ENCODE measurements at regions not wholly inside any gene's neighbourhood (a gene's known extent, or its start where the extent isn't known, plus 50 kb on each side); places are given as distances from the start of the nearest gene placed in this dataset.
"Not testable (repeated sequence)": the region's sequence is repeated elsewhere in the genome, so short reads cannot be mapped to it uniquely, and the experiment has no call there.

DNA sequence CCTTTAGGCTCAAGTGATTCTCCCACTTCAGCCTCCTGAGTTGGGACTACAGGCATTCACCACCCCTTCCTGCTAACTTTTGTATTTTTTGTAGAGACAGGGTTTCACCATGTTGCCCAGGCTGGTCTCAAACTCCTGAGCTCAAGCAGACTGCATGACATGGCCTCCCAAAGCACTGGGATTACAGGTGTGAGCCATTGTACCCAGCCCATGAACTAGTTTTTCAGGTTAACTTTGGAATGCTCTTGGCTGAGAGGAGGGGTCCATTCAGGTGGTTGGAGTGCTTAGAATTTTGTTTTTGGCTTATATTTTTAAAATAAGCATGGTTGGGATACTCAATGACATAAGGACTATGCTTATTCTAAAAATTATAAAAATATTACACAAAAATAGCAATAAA lies 355.7 kb upstream of the MAGEB16 start:
- no peak for DNase-seq
- no peak for ATAC-seq (ENCODE audit: low FRiP score)
- Histone ChIP-seq H3K36me3 (ENCODE audit: control insufficient read depth in 1 of 2, insufficient read depth in 2 of 2, low read length in 1 of 2) (no peaks in the 10 kb centered on the region), H3K27me3 (ENCODE audit: control insufficient read depth in 1 of 2, insufficient read depth in 2 of 2, low read length in 1 of 2) (no peaks in the 10 kb centered on the region), H3K27ac (ENCODE audit: low read depth in 1 of 2, low read length in 2 of 2) (peak overlapping the region in 1 of 2 donors; percentile 10), H3K4me3 (ENCODE audit: low read length in 2 of 2) (no peak overlapping the region), H3K9me3 (ENCODE audit: control insufficient read depth, low read length) (no peaks in the 10 kb centered on the region), H3K4me1 (ENCODE audit: control insufficient read depth in 1 of 2, insufficient read depth in 2 of 2, low read length in 2 of 2) (no peaks in the 10 kb centered on the region)
- intact Hi-C loops (cut with DNase I): no loop called here

DNA sequence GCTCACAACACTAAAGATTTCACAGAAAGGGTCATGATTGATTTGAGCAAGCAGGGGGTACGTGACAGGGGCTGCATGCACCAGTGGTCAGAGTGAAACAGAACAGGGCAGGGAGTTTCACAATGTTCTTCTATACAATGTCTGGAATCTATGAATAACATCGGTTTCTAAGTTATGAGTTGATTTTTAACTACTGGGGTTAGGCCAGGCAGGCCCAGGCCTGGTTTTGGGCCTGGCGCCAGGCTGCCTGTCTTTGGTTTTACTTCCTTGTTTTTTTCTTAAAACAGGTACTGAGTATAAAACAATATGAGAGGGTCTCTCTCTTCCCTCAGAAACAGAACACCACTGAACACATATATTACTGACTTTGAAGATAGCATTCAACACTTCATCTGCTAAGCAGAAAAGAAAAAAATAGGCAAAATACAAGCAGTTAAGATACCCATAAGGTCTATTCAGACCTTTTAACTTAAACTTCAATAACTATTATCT lies 355.0 kb upstream of the MAGEB16 start:
- H3K9me3 ChIP-seq (ENCODE audit: control insufficient read depth, low read length); H3K27ac ChIP-seq (ENCODE audit: low read depth in 1 of 2, low read length in 2 of 2); H3K27me3 ChIP-seq (ENCODE audit: control insufficient read depth in 1 of 2, insufficient read depth in 2 of 2, low read length in 1 of 2); ATAC-seq (ENCODE audit: low FRiP score); H3K36me3 ChIP-seq (ENCODE audit: control insufficient read depth in 1 of 2, insufficient read depth in 2 of 2, low read length in 1 of 2); H3K4me3 ChIP-seq (ENCODE audit: low read length in 2 of 2); intact Hi-C loops (cut with DNase I); H3K4me1 ChIP-seq (ENCODE audit: control insufficient read depth in 1 of 2, insufficient read depth in 2 of 2, low read length in 2 of 2): not testable (repeated sequence)
- 22 to 53% methylated on average over 3 of the region's 3 CpGs for WGBS, 2 donors
- DNase-seq: peak; percentile 40 to 73

DNA sequence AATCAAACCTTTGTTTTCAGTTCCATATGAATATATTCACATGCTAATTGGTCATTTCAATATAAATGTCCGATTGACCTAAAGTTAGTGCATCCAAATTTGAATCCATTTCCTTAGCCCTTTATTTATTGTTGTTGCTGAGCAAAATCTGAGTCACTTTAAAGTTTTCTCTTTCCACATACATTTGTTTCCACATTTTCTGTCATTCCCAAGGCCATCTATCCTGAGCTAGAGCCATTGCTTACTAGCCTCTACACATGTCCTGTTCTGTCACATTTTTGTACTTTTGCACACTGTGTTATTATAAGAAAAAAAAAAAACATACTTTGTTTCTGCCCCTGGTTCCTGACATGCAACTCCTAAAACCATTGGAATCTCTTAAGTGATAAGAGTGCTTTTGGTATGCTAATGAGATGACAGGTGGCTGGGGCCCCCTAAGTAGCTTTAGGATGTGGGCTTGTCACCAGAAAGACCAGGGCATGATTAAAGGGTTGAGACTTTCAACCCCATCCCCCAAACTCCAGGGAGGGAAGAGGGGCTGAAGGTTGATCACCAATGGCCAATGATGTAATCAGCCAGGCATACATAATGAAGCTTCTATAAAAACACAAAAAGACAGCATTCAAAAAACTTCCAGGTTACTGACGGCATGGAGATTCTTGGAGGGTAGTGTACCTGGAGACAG lies 353.3 kb upstream of the MAGEB16 start:
- Histone ChIP-seq H3K27ac (ENCODE audit: low read depth in 1 of 2, low read length in 2 of 2) (no peak overlapping the region), H3K4me3 (ENCODE audit: low read length in 2 of 2) (no peak overlapping the region), H3K9me3 (ENCODE audit: control insufficient read depth, low read length) (no peaks in the 10 kb centered on the region), H3K36me3 (ENCODE audit: control insufficient read depth in 1 of 2, insufficient read depth in 2 of 2, low read length in 1 of 2) (no peaks in the 10 kb centered on the region), H3K27me3 (ENCODE audit: control insufficient read depth in 1 of 2, insufficient read depth in 2 of 2, low read length in 1 of 2) (no peaks in the 10 kb centered on the region), H3K4me1 (ENCODE audit: control insufficient read depth in 1 of 2, insufficient read depth in 2 of 2, low read length in 2 of 2) (no peaks in the 10 kb centered on the region)
- intact Hi-C loops (cut with DNase I): no loop called here
- 79 to 93% methylated on average over 2 of the region's 2 CpGs for WGBS, 2 donors
- ATAC-seq (ENCODE audit: low FRiP score) (no peak), DNase-seq (no peak)

DNA sequence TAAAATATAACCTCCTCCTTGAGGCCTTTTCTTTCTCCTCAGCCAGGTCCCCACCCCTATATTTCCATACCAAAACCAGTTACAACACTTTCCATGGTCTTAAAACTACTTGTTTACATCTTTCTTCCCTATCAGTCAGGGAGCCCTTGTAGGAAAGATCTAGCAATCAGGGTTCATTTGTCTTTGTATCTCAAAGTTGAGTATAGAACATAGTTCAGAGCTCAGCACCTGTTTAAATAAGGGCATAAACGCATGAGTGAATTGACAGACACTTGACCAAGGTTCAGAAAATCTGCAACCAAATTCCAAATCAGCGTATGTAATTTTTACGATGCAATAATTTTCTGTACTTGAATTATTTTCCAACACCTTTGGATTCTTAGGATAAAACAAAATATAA lies 352.2 kb upstream of the MAGEB16 start:
- Histone ChIP-seq H3K27ac (ENCODE audit: low read depth in 1 of 2, low read length in 2 of 2) (no peak overlapping the region), H3K4me1 (ENCODE audit: control insufficient read depth in 1 of 2, insufficient read depth in 2 of 2, low read length in 2 of 2) (no peaks in the 10 kb centered on the region), H3K36me3 (ENCODE audit: control insufficient read depth in 1 of 2, insufficient read depth in 2 of 2, low read length in 1 of 2) (no peaks in the 10 kb centered on the region), H3K27me3 (ENCODE audit: control insufficient read depth in 1 of 2, insufficient read depth in 2 of 2, low read length in 1 of 2) (no peaks in the 10 kb centered on the region), H3K4me3 (ENCODE audit: low read length in 2 of 2) (no peak overlapping the region), H3K9me3 (ENCODE audit: control insufficient read depth, low read length) (no peaks in the 10 kb centered on the region)
- ATAC-seq (ENCODE audit: low FRiP score): no peak
- intact Hi-C loops (cut with DNase I): no loop called here
- DNase-seq: no peak
- WGBS, 2 donors: 78 to 82% methylated on average over 3 of the region's 3 CpGs

DNA sequence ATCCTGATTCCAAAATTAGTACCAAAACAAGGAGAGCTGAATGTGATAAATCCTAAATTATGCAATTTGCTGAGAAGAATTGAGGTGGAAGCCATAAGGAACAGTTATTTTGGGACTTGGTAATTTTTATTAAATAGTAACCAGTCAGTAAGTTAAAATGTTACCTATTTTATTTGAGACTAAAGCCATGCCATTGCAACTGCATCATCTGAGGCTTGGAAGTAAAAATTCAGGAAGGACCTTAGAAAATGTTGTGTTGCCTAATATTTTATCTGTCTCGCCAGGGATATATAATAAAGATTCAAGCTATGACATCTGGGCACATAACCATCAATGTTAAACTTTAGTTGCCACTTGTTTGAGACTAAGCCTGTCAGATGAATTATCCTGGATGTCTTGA lies 341.3 kb upstream of the MAGEB16 start:
- H3K27me3 ChIP-seq (ENCODE audit: control insufficient read depth in 1 of 2, insufficient read depth in 2 of 2, low read length in 1 of 2): no peaks in the 10 kb centered on the region
- ATAC-seq (ENCODE audit: low FRiP score) (no peak), DNase-seq (no peak)
- no peaks in the 10 kb centered on the region for H3K4me1 ChIP-seq (ENCODE audit: control insufficient read depth in 1 of 2, insufficient read depth in 2 of 2, low read length in 2 of 2)
- no peak overlapping the region for H3K4me3 ChIP-seq (ENCODE audit: low read length in 2 of 2)
- H3K9me3 ChIP-seq (ENCODE audit: control insufficient read depth, low read length): peaks cover 2% of the 10 kb centered on the region
- H3K27ac ChIP-seq (ENCODE audit: low read depth in 1 of 2, low read length in 2 of 2): no peak overlapping the region
- H3K36me3 ChIP-seq (ENCODE audit: control insufficient read depth in 1 of 2, insufficient read depth in 2 of 2, low read length in 1 of 2): no peaks in the 10 kb centered on the region
- intact Hi-C loops (cut with DNase I): loop anchor here in 1 of 2 donors (10.0 kb wide), 1 partner anchor 822 kb away; no protein-coding TSS in a partner anchor
- WGBS, 2 donors: 78 to 88% methylated on average over 1 of the region's 1 CpG

DNA sequence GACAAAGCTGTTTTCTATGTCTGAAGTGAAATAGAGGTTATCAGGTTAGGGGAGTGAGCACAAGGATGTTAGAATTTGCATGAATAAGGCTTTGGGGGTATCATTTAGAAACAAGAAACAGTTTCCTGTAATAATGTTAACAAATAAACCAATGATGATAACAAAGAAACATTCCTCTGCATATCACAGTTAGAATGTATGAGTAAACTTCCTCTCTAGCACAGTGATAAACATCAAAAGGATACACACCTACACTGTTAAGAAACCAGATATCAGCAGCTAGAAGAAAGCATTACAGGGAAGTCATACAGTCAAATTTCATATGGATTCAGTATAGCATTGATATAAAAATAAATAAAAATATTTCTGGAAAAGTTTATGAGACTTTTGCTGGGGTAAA lies 340.0 kb upstream of the MAGEB16 start:
- no peaks in the 10 kb centered on the region for H3K36me3 ChIP-seq (ENCODE audit: control insufficient read depth in 1 of 2, insufficient read depth in 2 of 2, low read length in 1 of 2)
- H3K4me3 ChIP-seq (ENCODE audit: low read length in 2 of 2): no peak overlapping the region
- DNase-seq (no peak), ATAC-seq (ENCODE audit: low FRiP score) (no peak)
- H3K9me3 ChIP-seq (ENCODE audit: control insufficient read depth, low read length): peaks cover 2% of the 10 kb centered on the region
- no peaks in the 10 kb centered on the region for H3K27me3 ChIP-seq (ENCODE audit: control insufficient read depth in 1 of 2, insufficient read depth in 2 of 2, low read length in 1 of 2)
- no peak overlapping the region for H3K27ac ChIP-seq (ENCODE audit: low read depth in 1 of 2, low read length in 2 of 2)
- intact Hi-C loops (cut with DNase I): loop anchor here in 1 of 2 donors (10.0 kb wide), 1 partner anchor 823 kb away; no protein-coding TSS in a partner anchor
- no peaks in the 10 kb centered on the region for H3K4me1 ChIP-seq (ENCODE audit: control insufficient read depth in 1 of 2, insufficient read depth in 2 of 2, low read length in 2 of 2)

DNA sequence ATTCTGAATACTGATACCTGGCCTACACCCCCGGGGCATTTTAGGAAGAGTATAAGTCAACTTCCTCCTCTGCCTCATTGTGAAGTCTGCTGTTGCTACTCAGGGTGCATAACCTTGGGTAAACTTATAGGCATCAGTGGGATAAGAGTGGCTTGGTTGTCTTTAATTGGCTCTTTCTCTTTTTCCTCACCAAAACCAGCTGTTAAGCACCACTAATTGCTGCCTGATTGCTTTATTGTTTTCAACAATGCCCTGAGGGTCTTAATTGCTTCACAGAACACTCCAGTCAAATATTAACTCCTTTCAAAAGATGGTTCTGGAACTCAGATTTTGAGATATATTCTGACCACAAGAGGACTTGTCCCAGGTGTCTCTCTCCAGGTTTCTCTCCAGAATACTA lies 337.0 kb upstream of the MAGEB16 start:
- no peaks in the 10 kb centered on the region for H3K4me1 ChIP-seq (ENCODE audit: control insufficient read depth in 1 of 2, insufficient read depth in 2 of 2, low read length in 2 of 2)
- H3K4me3 ChIP-seq (ENCODE audit: low read length in 2 of 2): no peak overlapping the region
- ATAC-seq (ENCODE audit: low FRiP score) (no peak), DNase-seq (no peak)
- H3K9me3 ChIP-seq (ENCODE audit: control insufficient read depth, low read length): peaks cover 2% of the 10 kb centered on the region
- 52 to 85% methylated on average over 1 of the region's 1 CpG for WGBS, 2 donors
- no peaks in the 10 kb centered on the region for H3K36me3 ChIP-seq (ENCODE audit: control insufficient read depth in 1 of 2, insufficient read depth in 2 of 2, low read length in 1 of 2)
- H3K27me3 ChIP-seq (ENCODE audit: control insufficient read depth in 1 of 2, insufficient read depth in 2 of 2, low read length in 1 of 2): no peaks in the 10 kb centered on the region
- H3K27ac ChIP-seq (ENCODE audit: low read depth in 1 of 2, low read length in 2 of 2): no peak overlapping the region
- intact Hi-C loops (cut with DNase I): no loop called here

DNA sequence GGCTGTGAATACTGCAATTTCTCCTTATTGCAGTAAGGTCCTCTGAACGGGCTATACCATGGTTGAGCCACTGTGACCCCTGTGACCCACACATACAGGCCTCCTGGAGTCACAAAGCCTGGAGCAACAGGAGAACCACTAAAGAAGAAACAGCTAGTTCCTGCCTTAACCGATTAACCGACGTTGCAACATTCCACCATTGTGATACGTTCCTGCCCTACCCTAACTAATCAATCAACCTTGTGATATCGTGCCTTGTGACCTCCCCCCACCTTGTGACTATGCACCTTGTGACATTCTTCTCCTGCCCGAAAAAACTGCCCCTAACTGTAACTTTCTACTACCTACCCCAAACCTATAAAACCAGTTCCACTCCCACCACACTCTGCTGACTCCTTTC lies 301.5 kb upstream of the MAGEB16 start:
- H3K27ac ChIP-seq (ENCODE audit: low read depth in 1 of 2, low read length in 2 of 2): not testable (repeated sequence)
- 71 to 92% methylated on average over 7 of the region's 7 CpGs for WGBS, 2 donors

DNA sequence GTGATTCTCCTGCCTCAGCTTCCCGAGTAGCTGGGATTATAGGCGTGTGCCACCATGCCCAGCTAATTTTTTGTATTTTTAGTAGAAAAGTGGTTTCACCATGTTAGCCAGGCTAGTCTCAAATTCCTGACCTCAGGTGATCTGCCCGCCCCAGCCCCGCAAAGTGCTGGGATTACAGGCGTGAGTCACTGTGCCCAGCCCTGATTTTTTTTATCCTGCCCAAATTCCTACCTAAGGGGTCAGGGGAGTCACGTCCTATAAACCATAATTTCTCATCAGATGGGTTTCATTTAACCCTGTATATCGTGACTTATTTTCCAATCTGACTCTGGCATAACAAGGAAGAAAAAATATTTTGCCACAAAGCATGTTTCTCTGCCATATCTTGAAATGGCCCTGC lies 300.7 kb upstream of the MAGEB16 start:
- ATAC-seq (ENCODE audit: low FRiP score); H3K9me3 ChIP-seq (ENCODE audit: control insufficient read depth, low read length); H3K4me3 ChIP-seq (ENCODE audit: low read length in 2 of 2); DNase-seq; H3K27me3 ChIP-seq (ENCODE audit: control insufficient read depth in 1 of 2, insufficient read depth in 2 of 2, low read length in 1 of 2); intact Hi-C loops (cut with DNase I); H3K4me1 ChIP-seq (ENCODE audit: control insufficient read depth in 1 of 2, insufficient read depth in 2 of 2, low read length in 2 of 2); H3K27ac ChIP-seq (ENCODE audit: low read depth in 1 of 2, low read length in 2 of 2); H3K36me3 ChIP-seq (ENCODE audit: control insufficient read depth in 1 of 2, insufficient read depth in 2 of 2, low read length in 1 of 2): not testable (repeated sequence)
- WGBS, 2 donors: 79 to 94% methylated on average over 7 of the region's 7 CpGs

More for the DNA sequence above, 301.5 kb upstream of the MAGEB16 start:
- DNase-seq; H3K9me3 ChIP-seq (ENCODE audit: control insufficient read depth, low read length); H3K36me3 ChIP-seq (ENCODE audit: control insufficient read depth in 1 of 2, insufficient read depth in 2 of 2, low read length in 1 of 2); intact Hi-C loops (cut with DNase I); H3K4me3 ChIP-seq (ENCODE audit: low read length in 2 of 2); H3K4me1 ChIP-seq (ENCODE audit: control insufficient read depth in 1 of 2, insufficient read depth in 2 of 2, low read length in 2 of 2); ATAC-seq (ENCODE audit: low FRiP score); H3K27me3 ChIP-seq (ENCODE audit: control insufficient read depth in 1 of 2, insufficient read depth in 2 of 2, low read length in 1 of 2): not testable (repeated sequence)
